Endothelial cell (in vitro differentiated cells): ENCODE measurements at regions not wholly inside any gene's neighbourhood (a gene's known extent, or its start where the extent isn't known, plus 50 kb on each side); places are given as distances from the start of the nearest gene placed in this dataset.

Source experiments
- DNase-seq: peaks from one replicate; pipeline ENCODE4 v3.0.0; 2021; ENCODE audit warnings: low spot score
- H3K27ac Mint-ChIP-seq: one replicate; pipeline ENCODE4 v1.8.0; 2021; ENCODE audit warnings: mixed read lengths, inconsistent platforms; ENCODE audit not compliant: unreplicated experiment
- H3K27me3 Mint-ChIP-seq: one replicate; pipeline ENCODE4 v1.8.0; 2021; ENCODE audit warnings: mild to moderate bottlenecking, moderate library complexity, mixed read lengths, inconsistent platforms; ENCODE audit not compliant: unreplicated experiment
- H3K36me3 Mint-ChIP-seq: one replicate; pipeline ENCODE4 v1.8.0; 2021; ENCODE audit warnings: mild to moderate bottlenecking, low read depth, mixed read lengths, inconsistent platforms; ENCODE audit not compliant: unreplicated experiment
- H3K4me1 Mint-ChIP-seq: one replicate; pipeline ENCODE4 v1.8.0; 2021; ENCODE audit warnings: mild to moderate bottlenecking, mixed read lengths, inconsistent platforms; ENCODE audit not compliant: unreplicated experiment
- H3K4me3 Mint-ChIP-seq: one replicate; pipeline ENCODE4 v1.8.0; 2021; ENCODE audit warnings: mild to moderate bottlenecking, mixed read lengths, inconsistent platforms; ENCODE audit not compliant: unreplicated experiment
- H3K9me3 Mint-ChIP-seq: one replicate; pipeline ENCODE4 v1.8.0; 2021; ENCODE audit warnings: mixed read lengths, inconsistent platforms; ENCODE audit not compliant: unreplicated experiment
- TF ChIP-seq, protein P1 (sequence below): fragments of 200-600 bp; sonication (generic); IDR thresholded peaks from one replicate; pipeline ENCODE4 v1.5.0; 2021; ENCODE audit warnings: antibody characterized with exemption; ENCODE audit not compliant: unreplicated experiment

- TF ChIP-seq, protein P1, sequence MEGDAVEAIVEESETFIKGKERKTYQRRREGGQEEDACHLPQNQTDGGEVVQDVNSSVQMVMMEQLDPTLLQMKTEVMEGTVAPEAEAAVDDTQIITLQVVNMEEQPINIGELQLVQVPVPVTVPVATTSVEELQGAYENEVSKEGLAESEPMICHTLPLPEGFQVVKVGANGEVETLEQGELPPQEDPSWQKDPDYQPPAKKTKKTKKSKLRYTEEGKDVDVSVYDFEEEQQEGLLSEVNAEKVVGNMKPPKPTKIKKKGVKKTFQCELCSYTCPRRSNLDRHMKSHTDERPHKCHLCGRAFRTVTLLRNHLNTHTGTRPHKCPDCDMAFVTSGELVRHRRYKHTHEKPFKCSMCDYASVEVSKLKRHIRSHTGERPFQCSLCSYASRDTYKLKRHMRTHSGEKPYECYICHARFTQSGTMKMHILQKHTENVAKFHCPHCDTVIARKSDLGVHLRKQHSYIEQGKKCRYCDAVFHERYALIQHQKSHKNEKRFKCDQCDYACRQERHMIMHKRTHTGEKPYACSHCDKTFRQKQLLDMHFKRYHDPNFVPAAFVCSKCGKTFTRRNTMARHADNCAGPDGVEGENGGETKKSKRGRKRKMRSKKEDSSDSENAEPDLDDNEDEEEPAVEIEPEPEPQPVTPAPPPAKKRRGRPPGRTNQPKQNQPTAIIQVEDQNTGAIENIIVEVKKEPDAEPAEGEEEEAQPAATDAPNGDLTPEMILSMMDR = no peak
- no peaks in the 10 kb centered on the region for H3K36me3 Mint-ChIP-seq
- peaks cover 12% of the 10 kb centered on the region for H3K27me3 Mint-ChIP-seq
- no peaks in the 10 kb centered on the region for H3K9me3 Mint-ChIP-seq
- peak; percentile 30 for DNase-seq
- no peak overlapping the region for H3K4me3 Mint-ChIP-seq
- no peaks in the 10 kb centered on the region for H3K4me1 Mint-ChIP-seq
- H3K27ac Mint-ChIP-seq = no peak overlapping the region
These were observed 104.6 kb upstream of the PWP1 start for GRCh38 chr12:107580750-107581618.

GRCh38 chr12:107581619-107582015 lies 104.0 kb upstream of the PWP1 start:
- TF ChIP-seq, protein P1 = no peak
- H3K9me3 Mint-ChIP-seq = no peaks in the 10 kb centered on the region
- no peak overlapping the region for H3K27ac Mint-ChIP-seq
- peaks cover 12% of the 10 kb centered on the region for H3K27me3 Mint-ChIP-seq
- DNase-seq = no peak
- H3K4me3 Mint-ChIP-seq = no peak overlapping the region
- H3K36me3 Mint-ChIP-seq = no peaks in the 10 kb centered on the region
- H3K4me1 Mint-ChIP-seq = no peaks in the 10 kb centered on the region

DNA sequence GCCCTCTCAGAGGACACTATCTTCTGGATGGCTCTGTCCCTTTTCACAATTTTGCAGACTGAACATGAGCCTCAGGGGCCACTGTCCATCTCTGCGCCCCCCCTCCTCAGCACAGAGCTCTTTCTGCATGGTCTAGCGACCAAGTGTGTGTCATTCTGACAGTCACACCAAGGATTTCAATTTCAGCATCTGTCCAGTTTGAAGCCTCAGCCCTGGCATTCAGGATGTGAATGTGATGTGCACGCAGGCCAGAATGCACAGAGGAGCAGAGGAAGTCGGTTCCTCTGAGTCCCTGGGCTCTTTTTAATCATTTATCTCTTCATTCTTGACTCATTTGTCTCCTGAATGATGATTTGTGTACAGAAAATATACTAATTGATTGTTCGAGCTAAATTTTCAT lies 102.0 kb upstream of the PWP1 start:
- Mint-ChIP-seq H3K27me3 (peaks cover 16% of the 10 kb centered on the region), H3K36me3 (no peaks in the 10 kb centered on the region), H3K9me3 (peaks cover 6% of the 10 kb centered on the region), H3K4me3 (no peak overlapping the region), H3K27ac (no peak overlapping the region), H3K4me1 (no peaks in the 10 kb centered on the region)
- TF ChIP-seq, protein P1 = no peak
- no peak for DNase-seq

- no peaks in the 10 kb centered on the region for H3K4me1 Mint-ChIP-seq
- peaks cover 18% of the 10 kb centered on the region for H3K27me3 Mint-ChIP-seq
- H3K27ac Mint-ChIP-seq = no peak overlapping the region
- no peak overlapping the region for H3K4me3 Mint-ChIP-seq
- no peak for DNase-seq
- peaks cover 6% of the 10 kb centered on the region for H3K9me3 Mint-ChIP-seq
- no peaks in the 10 kb centered on the region for H3K36me3 Mint-ChIP-seq
- TF ChIP-seq, protein P1 = no peak
These were observed 101.0 kb upstream of the PWP1 start for GRCh38 chr12:107584563-107584962.

- Mint-ChIP-seq H3K27me3 (peaks cover 16% of the 10 kb centered on the region), H3K4me1 (no peaks in the 10 kb centered on the region), H3K27ac (no peak overlapping the region), H3K36me3 (no peaks in the 10 kb centered on the region), H3K4me3 (no peak overlapping the region), H3K9me3 (peaks cover 6% of the 10 kb centered on the region)
- TF ChIP-seq, protein P1 = no peak
- DNase-seq = no peak
These were observed 99.2 kb upstream of the PWP1 start for GRCh38 chr12:107586256-107586970.
